ENCODE measurements at regions not wholly inside any gene's neighbourhood (a gene's known extent, or its start where the extent isn't known, plus 50 kb on each side); places are given as distances from the start of the nearest gene placed in this dataset.

- ChIA-PET POLR2A (ENCODE audit: unreplicated experiment) (no interaction called here), CTCF (interaction anchor here (0.5 kb wide), 1 partner anchor 34 kb away, joined by 3 read pairs; no protein-coding TSS in a partner anchor)
- H4K20me1 ChIP-seq (ENCODE audit: low read length), result no peaks in the 10 kb centered on the region
- DNase-seq (no peak), ATAC-seq (no peak)
- H3K27ac ChIP-seq (ENCODE audit: low read length), result no peak overlapping the region
- no peak overlapping the region for H3K9ac ChIP-seq (ENCODE audit: low read length)
- H3K4me3 ChIP-seq (ENCODE audit: low read length), result no peak overlapping the region
- no TSS peak for BruUV-seq (replicated peaks)
- intact Hi-C loops (cut with micrococcal nuclease), result no loop called here
- H3K27me3 ChIP-seq (ENCODE audit: low read length), result no peaks in the 10 kb centered on the region
- H3K9me2 ChIP-seq (replicated peaks; ENCODE audit: low read length), result no peaks in the 10 kb centered on the region
- H3K4me1 ChIP-seq (ENCODE audit: insufficient read depth, low read length), result peaks cover 6% of the 10 kb centered on the region; the same call in 1 of the 2 replicates
- TF ChIP-seq, protein P1, sequence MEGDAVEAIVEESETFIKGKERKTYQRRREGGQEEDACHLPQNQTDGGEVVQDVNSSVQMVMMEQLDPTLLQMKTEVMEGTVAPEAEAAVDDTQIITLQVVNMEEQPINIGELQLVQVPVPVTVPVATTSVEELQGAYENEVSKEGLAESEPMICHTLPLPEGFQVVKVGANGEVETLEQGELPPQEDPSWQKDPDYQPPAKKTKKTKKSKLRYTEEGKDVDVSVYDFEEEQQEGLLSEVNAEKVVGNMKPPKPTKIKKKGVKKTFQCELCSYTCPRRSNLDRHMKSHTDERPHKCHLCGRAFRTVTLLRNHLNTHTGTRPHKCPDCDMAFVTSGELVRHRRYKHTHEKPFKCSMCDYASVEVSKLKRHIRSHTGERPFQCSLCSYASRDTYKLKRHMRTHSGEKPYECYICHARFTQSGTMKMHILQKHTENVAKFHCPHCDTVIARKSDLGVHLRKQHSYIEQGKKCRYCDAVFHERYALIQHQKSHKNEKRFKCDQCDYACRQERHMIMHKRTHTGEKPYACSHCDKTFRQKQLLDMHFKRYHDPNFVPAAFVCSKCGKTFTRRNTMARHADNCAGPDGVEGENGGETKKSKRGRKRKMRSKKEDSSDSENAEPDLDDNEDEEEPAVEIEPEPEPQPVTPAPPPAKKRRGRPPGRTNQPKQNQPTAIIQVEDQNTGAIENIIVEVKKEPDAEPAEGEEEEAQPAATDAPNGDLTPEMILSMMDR (conservative IDR thresholded peaks at IDR 0.05; ENCODE audit: low read depth, low read length), result no peak
- TF ChIP-seq EZH2phosphoT487 (IDR thresholded peaks at IDR 0.05; ENCODE audit: borderline replicate concordance, low read length), result no peak
- no peak for TF ChIP-seq EZH2 (IDR thresholded peaks at IDR 0.05; ENCODE audit: low read length, unreplicated experiment)
- H2AFZ ChIP-seq (ENCODE audit: low read length), result no peak overlapping the region
- H3K79me2 ChIP-seq (ENCODE audit: low read length), result no peaks in the 10 kb centered on the region
- H3F3A ChIP-seq (ENCODE audit: low read length, unreplicated experiment), result no peaks in the 10 kb centered on the region
- H3K36me3 ChIP-seq (ENCODE audit: low read depth, low read length), result no peaks in the 10 kb centered on the region
- no peaks in the 10 kb centered on the region for H3K9me3 ChIP-seq (ENCODE audit: low read length)
- no peak overlapping the region for H3K4me2 ChIP-seq (ENCODE audit: low read length)
Observed at GRCh38 chr12:91608542-91608941, 425.9 kb upstream of the DCN start.

DNA sequence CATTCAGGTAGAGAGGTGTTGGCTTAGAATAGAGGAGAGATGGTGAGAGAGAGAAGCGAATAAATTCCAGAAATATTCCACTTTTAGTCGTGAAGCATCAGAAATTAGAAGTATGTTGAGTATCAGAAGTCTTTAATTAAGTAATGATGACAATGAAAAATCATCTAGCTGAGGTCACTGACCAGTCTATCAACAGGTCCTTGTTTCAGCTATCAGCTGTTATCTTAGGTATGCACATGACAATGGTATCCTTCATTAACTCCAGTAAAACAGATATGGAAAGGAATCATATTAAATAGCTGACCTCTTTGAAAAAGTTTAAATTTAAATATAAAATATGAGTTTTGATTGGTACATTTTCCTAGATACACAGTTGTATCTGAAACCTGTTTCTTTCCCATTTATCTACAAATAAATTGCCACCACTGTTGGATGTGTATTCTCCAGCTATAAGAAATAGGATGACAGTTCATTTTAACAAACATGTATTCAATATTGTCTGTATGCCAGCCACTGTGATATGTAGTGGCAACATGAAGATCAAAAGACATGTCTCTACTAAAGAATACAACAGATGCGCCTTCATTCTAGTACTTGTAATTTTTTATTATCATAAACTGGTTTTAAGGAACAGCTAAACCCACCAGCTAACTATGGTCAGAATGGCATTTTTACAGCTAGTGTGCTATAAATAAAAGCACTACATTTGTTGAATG is 424.2 kb upstream of the DCN start:
- no peak overlapping the region for H2AFZ ChIP-seq (ENCODE audit: low read length)
- intact Hi-C loops (cut with micrococcal nuclease), result no loop called here
- BruUV-seq (replicated peaks), result no TSS peak
- H3K27me3 ChIP-seq (ENCODE audit: low read length), result no peaks in the 10 kb centered on the region
- ATAC-seq, result no peak
- no peak overlapping the region for H3K4me2 ChIP-seq (ENCODE audit: low read length)
- no peaks in the 10 kb centered on the region for H3K9me2 ChIP-seq (replicated peaks; ENCODE audit: low read length)
- H3K4me1 ChIP-seq (ENCODE audit: insufficient read depth, low read length), result no peaks in the 10 kb centered on the region
- no peak overlapping the region for H3K4me3 ChIP-seq (ENCODE audit: low read length)
- H3K9me3 ChIP-seq (ENCODE audit: low read length), result no peaks in the 10 kb centered on the region
- no peak overlapping the region for H3K9ac ChIP-seq (ENCODE audit: low read length)
- POLR2A ChIA-PET (ENCODE audit: unreplicated experiment), result no interaction called here
- no peaks in the 10 kb centered on the region for H3K36me3 ChIP-seq (ENCODE audit: low read depth, low read length)
- no peak overlapping the region for H3K27ac ChIP-seq (ENCODE audit: low read length)
- no peak for DNase-seq
- TF ChIP-seq, protein P1 (conservative IDR thresholded peaks at IDR 0.05; ENCODE audit: low read depth, low read length), result no peak
- no peak for TF ChIP-seq EZH2 (IDR thresholded peaks at IDR 0.05; ENCODE audit: low read length, unreplicated experiment)
- TF ChIP-seq EZH2phosphoT487 (IDR thresholded peaks at IDR 0.05; ENCODE audit: borderline replicate concordance, low read length), result no peak
- no peaks in the 10 kb centered on the region for H4K20me1 ChIP-seq (ENCODE audit: low read length)
- no peaks in the 10 kb centered on the region for H3K79me2 ChIP-seq (ENCODE audit: low read length)
- no peaks in the 10 kb centered on the region for H3F3A ChIP-seq (ENCODE audit: low read length, unreplicated experiment)
- CTCF ChIA-PET, result no interaction called here

DNA sequence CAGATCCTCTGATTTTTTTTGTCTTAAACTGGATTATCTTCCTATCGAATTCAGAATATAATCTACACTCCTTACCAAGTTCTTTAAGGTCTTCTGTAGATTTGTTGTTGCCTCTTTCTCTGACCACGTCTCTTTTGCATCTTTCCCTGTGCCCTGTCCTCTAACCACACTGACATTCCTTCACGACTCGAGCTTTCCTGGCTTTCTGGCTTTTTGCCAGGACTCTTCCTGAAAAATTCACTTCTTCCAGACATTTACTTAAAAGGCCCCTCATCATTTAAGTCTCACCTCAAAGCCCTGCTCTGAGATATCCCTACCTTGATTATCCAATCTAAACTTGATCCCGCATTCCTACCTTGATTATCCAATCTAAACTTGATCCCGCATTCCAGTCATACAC is 422.3 kb upstream of the DCN start:
- ATAC-seq, result no peak
- intact Hi-C loops (cut with micrococcal nuclease), result no loop called here
- Histone ChIP-seq H3K9me3 (ENCODE audit: low read length) (no peaks in the 10 kb centered on the region), H3K4me1 (ENCODE audit: insufficient read depth, low read length) (no peaks in the 10 kb centered on the region), H2AFZ (ENCODE audit: low read length) (no peak overlapping the region), H3K79me2 (ENCODE audit: low read length) (no peaks in the 10 kb centered on the region), H3K4me2 (ENCODE audit: low read length) (no peak overlapping the region), H3K36me3 (ENCODE audit: low read depth, low read length) (no peaks in the 10 kb centered on the region), H3K27me3 (ENCODE audit: low read length) (no peaks in the 10 kb centered on the region), H4K20me1 (ENCODE audit: low read length) (no peaks in the 10 kb centered on the region), H3K27ac (ENCODE audit: low read length) (no peak overlapping the region), H3F3A (ENCODE audit: low read length, unreplicated experiment) (no peaks in the 10 kb centered on the region), H3K4me3 (ENCODE audit: low read length) (no peak overlapping the region), H3K9ac (ENCODE audit: low read length) (no peak overlapping the region), H3K9me2 (replicated peaks; ENCODE audit: low read length) (no peaks in the 10 kb centered on the region)
- no TSS peak for BruUV-seq (replicated peaks)
- ChIA-PET CTCF (no interaction called here), POLR2A (ENCODE audit: unreplicated experiment) (no interaction called here)
- peak; percentile 10 for DNase-seq
- TF ChIP-seq EZH2 (IDR thresholded peaks at IDR 0.05; ENCODE audit: low read length, unreplicated experiment), result no peak
- TF ChIP-seq EZH2phosphoT487 (IDR thresholded peaks at IDR 0.05; ENCODE audit: borderline replicate concordance, low read length), result no peak
- TF ChIP-seq, protein P1 (conservative IDR thresholded peaks at IDR 0.05; ENCODE audit: low read depth, low read length), result no peak

Measured in PC-3 (cell line).